GM12865 (cell line): ENCODE measurements at regions not wholly inside any gene's neighbourhood (a gene's known extent, or its start where the extent isn't known, plus 50 kb on each side); places are given as distances from the start of the nearest gene placed in this dataset.

Source experiments
- DNase-seq: peaks from one replicate; pipeline ENCODE4 v3.0.0; 2010; ENCODE audit warnings: low read depth
- H3K4me3 ChIP-seq: 2 replicates; pipeline ENCODE4 v1.5.1; 2011; ENCODE audit warnings: mild to moderate bottlenecking, low read depth, low read length, control low read depth
- TF ChIP-seq, protein P1 (sequence below): IDR thresholded peaks from 2 replicates; pipeline ENCODE4 v1.5.1; 2011; ENCODE audit warnings: low read length, control low read depth, low read depth, inconsistent platforms; ENCODE audit not compliant: insufficient read depth; ENCODE audit errors: missing control alignments

DNA sequence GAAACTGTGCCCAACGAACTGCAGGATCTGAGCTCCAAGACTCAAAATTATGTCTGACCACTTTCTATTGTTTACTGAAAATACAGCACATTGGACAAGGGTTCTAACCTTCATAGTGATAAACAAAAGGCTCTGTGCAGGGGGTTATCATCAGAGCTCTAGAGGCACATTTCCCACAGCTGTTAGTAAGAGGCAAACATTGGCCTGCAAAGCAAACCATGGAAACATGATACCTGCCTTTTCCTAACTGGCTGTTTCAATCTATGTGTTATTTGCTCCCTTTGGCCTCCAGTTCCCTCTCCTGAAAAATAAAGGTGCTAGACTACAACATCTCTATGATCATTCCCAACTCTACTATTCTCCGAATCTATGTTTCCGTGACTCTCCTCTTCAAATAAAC, 159.7 kb upstream of the ARHGEF26 start:
- no peak overlapping the region for H3K4me3 ChIP-seq
- DNase-seq: no peak
- TF ChIP-seq, protein P1, sequence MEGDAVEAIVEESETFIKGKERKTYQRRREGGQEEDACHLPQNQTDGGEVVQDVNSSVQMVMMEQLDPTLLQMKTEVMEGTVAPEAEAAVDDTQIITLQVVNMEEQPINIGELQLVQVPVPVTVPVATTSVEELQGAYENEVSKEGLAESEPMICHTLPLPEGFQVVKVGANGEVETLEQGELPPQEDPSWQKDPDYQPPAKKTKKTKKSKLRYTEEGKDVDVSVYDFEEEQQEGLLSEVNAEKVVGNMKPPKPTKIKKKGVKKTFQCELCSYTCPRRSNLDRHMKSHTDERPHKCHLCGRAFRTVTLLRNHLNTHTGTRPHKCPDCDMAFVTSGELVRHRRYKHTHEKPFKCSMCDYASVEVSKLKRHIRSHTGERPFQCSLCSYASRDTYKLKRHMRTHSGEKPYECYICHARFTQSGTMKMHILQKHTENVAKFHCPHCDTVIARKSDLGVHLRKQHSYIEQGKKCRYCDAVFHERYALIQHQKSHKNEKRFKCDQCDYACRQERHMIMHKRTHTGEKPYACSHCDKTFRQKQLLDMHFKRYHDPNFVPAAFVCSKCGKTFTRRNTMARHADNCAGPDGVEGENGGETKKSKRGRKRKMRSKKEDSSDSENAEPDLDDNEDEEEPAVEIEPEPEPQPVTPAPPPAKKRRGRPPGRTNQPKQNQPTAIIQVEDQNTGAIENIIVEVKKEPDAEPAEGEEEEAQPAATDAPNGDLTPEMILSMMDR: no peak

DNA sequence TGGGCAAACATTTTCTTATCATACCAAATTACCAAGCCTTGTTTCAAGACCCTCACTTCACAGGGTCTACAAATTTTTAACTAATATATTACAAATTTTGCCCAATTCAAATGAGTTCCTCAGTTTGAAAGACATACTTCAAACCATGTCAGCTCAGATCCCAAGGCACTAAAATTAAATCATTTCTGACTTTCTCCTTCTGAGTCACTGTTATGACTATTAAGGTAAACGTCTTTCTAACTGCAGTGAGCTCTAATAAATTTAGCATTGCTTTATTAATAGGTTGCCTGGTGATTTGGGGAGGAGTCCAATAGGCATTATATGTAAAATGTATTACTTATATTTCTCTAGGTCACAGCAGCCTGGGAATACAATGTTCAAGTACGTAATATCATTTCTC, 158.2 kb upstream of the ARHGEF26 start:
- TF ChIP-seq, protein P1: no peak
- H3K4me3 ChIP-seq: no peak overlapping the region
- no peak for DNase-seq

DNA sequence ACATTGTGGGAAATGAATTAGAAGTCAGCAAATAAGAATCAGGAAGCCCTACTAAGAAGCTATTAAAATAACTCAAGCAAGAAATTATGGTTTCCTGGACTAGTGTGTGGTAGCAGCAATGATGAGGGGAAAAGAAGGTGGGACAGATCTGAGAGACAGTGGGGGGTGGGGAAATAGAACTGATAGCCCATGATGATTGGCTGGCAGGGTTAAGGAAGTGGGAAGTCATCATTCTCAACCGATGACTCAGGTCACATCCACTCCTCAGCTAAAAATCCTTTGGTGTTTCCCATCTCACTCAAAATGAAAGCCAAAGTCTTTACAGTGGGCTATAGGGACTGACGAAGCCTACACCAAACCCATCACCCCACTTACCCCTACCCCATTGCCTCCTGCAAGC, 153.9 kb upstream of the ARHGEF26 start:
- DNase-seq: peak; percentile 32
- TF ChIP-seq, protein P1: no peak
- H3K4me3 ChIP-seq: no peak overlapping the region

DNA sequence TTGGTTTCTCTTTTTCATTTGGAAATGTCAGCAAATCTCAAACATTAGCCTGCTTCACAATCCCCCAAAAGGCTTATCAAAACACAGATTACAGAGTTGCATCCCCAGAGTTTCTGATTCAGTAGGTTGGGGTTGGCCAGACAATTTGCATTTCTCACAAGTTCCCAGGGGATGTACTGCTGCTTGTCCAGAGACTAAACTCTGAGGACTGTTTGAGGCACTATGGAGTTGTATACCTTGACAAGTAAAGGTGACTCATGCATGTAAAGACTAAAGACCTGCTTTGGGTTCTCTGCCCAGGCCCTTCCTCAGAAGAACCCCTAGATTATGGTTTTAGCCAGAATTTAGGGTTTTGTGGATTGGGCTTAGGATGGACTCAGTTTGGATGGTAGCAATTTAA, 151.1 kb upstream of the ARHGEF26 start:
- TF ChIP-seq, protein P1: no peak
- peak; percentile 59 for DNase-seq
- H3K4me3 ChIP-seq: no peak overlapping the region

DNA sequence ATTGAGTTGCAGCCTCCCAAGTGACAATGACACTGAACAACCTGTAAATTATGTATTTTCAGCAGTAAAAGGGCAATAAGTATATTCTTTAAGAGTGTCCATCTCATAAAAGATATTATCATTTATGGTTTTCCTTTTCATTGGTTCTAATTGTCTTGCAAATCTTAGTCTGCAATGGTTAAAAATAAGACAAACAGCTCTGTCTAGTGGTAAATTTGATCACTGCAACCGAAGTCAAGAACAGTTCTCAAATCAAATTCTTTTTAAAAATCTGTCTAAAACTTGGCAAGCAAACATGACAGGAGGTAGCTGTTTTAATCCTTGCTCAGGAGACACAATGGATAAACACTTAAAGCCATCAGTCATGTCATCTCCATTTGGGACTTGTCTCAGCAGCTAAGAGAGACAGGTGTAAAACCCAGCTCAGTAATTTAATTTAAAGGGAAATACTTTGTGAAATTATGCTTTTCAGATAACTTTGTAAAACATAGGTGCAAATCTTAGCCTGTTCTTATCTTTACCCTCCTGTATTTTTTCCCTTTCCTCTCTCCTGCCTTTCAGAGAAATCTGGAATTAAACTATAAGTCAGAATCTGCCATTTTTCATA, 150.3 kb upstream of the ARHGEF26 start:
- H3K4me3 ChIP-seq: no peak overlapping the region
- TF ChIP-seq, protein P1: peak; percentile 42
- peak; percentile 34 for DNase-seq

DNA sequence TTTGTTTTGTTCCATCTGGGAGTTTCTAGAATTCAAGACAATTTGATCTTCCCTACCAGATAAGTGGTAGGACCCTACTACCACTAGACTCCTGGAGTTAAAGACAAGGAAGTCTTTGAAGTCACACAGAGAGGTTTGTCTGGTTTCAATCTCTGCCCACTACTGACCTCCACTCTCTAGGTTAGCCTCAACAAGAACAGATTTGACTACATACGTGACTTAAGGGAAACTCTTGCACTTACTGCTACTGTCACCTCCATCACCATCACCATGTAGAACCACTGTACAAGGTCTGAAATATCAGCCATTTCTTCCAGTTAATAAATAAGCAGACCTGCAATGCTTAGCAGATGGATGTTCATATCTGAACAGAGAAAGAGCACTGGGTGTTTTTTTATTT, 148.3 kb upstream of the ARHGEF26 start:
- TF ChIP-seq, protein P1: no peak
- no peak overlapping the region for H3K4me3 ChIP-seq
- peak; percentile 55 for DNase-seq

DNA sequence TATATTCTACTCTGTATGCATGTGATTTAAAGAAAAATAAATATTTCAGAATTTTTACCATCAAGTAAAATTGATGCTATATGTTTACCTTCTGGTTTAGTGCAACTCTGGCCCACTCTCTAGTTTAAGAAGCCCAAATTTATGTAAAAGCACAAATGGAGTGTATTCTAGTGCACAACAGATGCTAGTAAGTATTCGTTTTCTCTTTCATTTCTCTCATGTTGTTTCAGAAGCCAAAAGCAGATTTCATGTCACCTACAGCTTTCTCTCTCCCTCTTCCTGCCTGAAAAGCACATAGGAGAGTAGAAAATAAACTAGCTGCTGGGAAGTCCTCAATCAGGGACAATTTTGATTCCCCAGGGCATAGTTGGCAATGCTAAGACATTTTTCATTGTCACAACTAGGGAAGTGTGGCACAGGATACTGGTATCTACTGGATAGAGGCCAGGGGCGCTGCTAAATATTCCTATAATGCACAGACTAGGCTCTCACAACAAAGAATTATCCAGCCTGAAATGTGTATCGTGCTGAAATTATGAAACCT, 147.4 kb upstream of the ARHGEF26 start:
- H3K4me3 ChIP-seq: no peak overlapping the region
- peak; percentile 39 for DNase-seq
- TF ChIP-seq, protein P1: no peak
